ENCODE measurements at regions not wholly inside any gene's neighbourhood (a gene's known extent, or its start where the extent isn't known, plus 50 kb on each side); places are given as distances from the start of the nearest gene placed in this dataset.

- TF ChIP-seq PATZ1 (CRISPR knock-in tag; IDR thresholded peaks at IDR 0.05; ENCODE audit: borderline replicate concordance) (no peak), RARB (CRISPR knock-in tag; IDR thresholded peaks at IDR 0.05) (no peak), ISL1 (CRISPR knock-in tag; IDR thresholded peaks at IDR 0.05) (no peak), ZFP30 (CRISPR knock-in tag; IDR thresholded peaks at IDR 0.05) (no peak), TCF4 (CRISPR knock-in tag; IDR thresholded peaks at IDR 0.05; ENCODE audit: borderline replicate concordance) (no peak)
Measured at GRCh38 chr13:68676513-68677115, 1431.0 kb upstream of the ATXN8OS start (continued).

- ATAC-seq = no peak
- TF ChIP-seq ZFP3 (CRISPR knock-in tag; IDR thresholded peaks at IDR 0.05) (no peak), TOX (CRISPR knock-in tag; IDR thresholded peaks at IDR 0.05; ENCODE audit: borderline replicate concordance) (no peak), ZFP30 (CRISPR knock-in tag; IDR thresholded peaks at IDR 0.05) (no peak), POU6F1 (CRISPR knock-in tag; IDR thresholded peaks at IDR 0.05; ENCODE audit: borderline replicate concordance, low read depth) (no peak)
Measured at GRCh38 chr13:68675209-68675608, 1432.4 kb upstream of the ATXN8OS start.

GRCh38 chr13:68667863-68668262, 1437.7 kb upstream of the PCDH9 start:
- TF ChIP-seq ESRRG (CRISPR knock-in tag; IDR thresholded peaks at IDR 0.05) = no peak
- TF ChIP-seq ISL1 (CRISPR knock-in tag; IDR thresholded peaks at IDR 0.05) = no peak
- TF ChIP-seq TOX (CRISPR knock-in tag; IDR thresholded peaks at IDR 0.05; ENCODE audit: borderline replicate concordance) = no peak
- TF ChIP-seq ARNTL (CRISPR knock-in tag; IDR thresholded peaks at IDR 0.05; ENCODE audit: borderline replicate concordance, low read depth) = no peak
- no peak for TF ChIP-seq ZNF70 (CRISPR knock-in tag; IDR thresholded peaks at IDR 0.05)
- TF ChIP-seq BACH2 (CRISPR knock-in tag; IDR thresholded peaks at IDR 0.05; ENCODE audit: borderline replicate concordance) = no peak
- TF ChIP-seq, protein P1, sequence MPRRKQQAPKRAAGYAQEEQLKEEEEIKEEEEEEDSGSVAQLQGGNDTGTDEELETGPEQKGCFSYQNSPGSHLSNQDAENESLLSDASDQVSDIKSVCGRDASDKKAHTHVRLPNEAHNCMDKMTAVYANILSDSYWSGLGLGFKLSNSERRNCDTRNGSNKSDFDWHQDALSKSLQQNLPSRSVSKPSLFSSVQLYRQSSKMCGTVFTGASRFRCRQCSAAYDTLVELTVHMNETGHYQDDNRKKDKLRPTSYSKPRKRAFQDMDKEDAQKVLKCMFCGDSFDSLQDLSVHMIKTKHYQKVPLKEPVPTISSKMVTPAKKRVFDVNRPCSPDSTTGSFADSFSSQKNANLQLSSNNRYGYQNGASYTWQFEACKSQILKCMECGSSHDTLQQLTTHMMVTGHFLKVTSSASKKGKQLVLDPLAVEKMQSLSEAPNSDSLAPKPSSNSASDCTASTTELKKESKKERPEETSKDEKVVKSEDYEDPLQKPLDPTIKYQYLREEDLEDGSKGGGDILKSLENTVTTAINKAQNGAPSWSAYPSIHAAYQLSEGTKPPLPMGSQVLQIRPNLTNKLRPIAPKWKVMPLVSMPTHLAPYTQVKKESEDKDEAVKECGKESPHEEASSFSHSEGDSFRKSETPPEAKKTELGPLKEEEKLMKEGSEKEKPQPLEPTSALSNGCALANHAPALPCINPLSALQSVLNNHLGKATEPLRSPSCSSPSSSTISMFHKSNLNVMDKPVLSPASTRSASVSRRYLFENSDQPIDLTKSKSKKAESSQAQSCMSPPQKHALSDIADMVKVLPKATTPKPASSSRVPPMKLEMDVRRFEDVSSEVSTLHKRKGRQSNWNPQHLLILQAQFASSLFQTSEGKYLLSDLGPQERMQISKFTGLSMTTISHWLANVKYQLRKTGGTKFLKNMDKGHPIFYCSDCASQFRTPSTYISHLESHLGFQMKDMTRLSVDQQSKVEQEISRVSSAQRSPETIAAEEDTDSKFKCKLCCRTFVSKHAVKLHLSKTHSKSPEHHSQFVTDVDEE (CRISPR knock-in tag; IDR thresholded peaks at IDR 0.05) = no peak
- no peak for TF ChIP-seq TCF4 (CRISPR knock-in tag; IDR thresholded peaks at IDR 0.05; ENCODE audit: borderline replicate concordance)
- no peak for TF ChIP-seq GLIS3 (CRISPR knock-in tag; IDR thresholded peaks at IDR 0.05)
- TF ChIP-seq ZFP30 (CRISPR knock-in tag; IDR thresholded peaks at IDR 0.05) = no peak
- TF ChIP-seq PPARA (CRISPR knock-in tag; IDR thresholded peaks at IDR 0.05; ENCODE audit: borderline replicate concordance) = no peak
- no peak for TF ChIP-seq CSDC2 (CRISPR knock-in tag; IDR thresholded peaks at IDR 0.05)
- no peak for TF ChIP-seq SNAI2 (CRISPR knock-in tag; IDR thresholded peaks at IDR 0.05)
- no peak for TF ChIP-seq ZNF565 (CRISPR knock-in tag; conservative IDR thresholded peaks at IDR 0.05; ENCODE audit: low read depth)
- TF ChIP-seq ZNF8 (CRISPR knock-in tag; IDR thresholded peaks at IDR 0.05) = no peak
- no peak for TF ChIP-seq OSR1 (CRISPR knock-in tag; IDR thresholded peaks at IDR 0.05)
- no peak for TF ChIP-seq PATZ1 (CRISPR knock-in tag; IDR thresholded peaks at IDR 0.05; ENCODE audit: borderline replicate concordance)
- TF ChIP-seq ZC3H10 (CRISPR knock-in tag; IDR thresholded peaks at IDR 0.05) = no peak
- no peak for TF ChIP-seq POU6F1 (CRISPR knock-in tag; IDR thresholded peaks at IDR 0.05; ENCODE audit: borderline replicate concordance, low read depth)
- ATAC-seq = no peak
